Activated T-cell treated with anti-CD3 and anti-CD28 coated beads, Interleukin-2, amount 50 U/mL, for 24 hours (primary cell): ENCODE measurements at regions not wholly inside any gene's neighbourhood (a gene's known extent, or its start where the extent isn't known, plus 50 kb on each side); places are given as distances from the start of the nearest gene placed in this dataset.
"Not testable (repeated sequence)": the region's sequence is repeated elsewhere in the genome, so short reads cannot be mapped to it uniquely, and the experiment has no call there.

ENCODE experiments used
- DNase-seq: peaks from one replicate; pipeline ENCODE4 v3.0.0-alpha.2; 2020
- H3K27ac Mint-ChIP-seq: 2 replicates; pipeline ENCODE4 v1.8.0; 2020; ENCODE audit warnings: mild to moderate bottlenecking, mixed read lengths
- H3K27me3 Mint-ChIP-seq: 2 replicates; pipeline ENCODE4 v1.8.0; 2020; ENCODE audit warnings: mixed read lengths
- H3K36me3 Mint-ChIP-seq: 2 replicates; pipeline ENCODE4 v1.8.0; 2020; ENCODE audit warnings: low read depth, mixed read lengths
- H3K4me1 Mint-ChIP-seq: 2 replicates; pipeline ENCODE4 v1.8.0; 2020; ENCODE audit warnings: low read depth, mixed read lengths
- H3K4me3 Mint-ChIP-seq: 2 replicates; pipeline ENCODE4 v1.8.0; 2020; ENCODE audit warnings: mild to moderate bottlenecking, moderate library complexity, mixed read lengths
- H3K9me3 Mint-ChIP-seq: 2 replicates; pipeline ENCODE4 v1.8.0; 2020; ENCODE audit warnings: mixed read lengths

DNA sequence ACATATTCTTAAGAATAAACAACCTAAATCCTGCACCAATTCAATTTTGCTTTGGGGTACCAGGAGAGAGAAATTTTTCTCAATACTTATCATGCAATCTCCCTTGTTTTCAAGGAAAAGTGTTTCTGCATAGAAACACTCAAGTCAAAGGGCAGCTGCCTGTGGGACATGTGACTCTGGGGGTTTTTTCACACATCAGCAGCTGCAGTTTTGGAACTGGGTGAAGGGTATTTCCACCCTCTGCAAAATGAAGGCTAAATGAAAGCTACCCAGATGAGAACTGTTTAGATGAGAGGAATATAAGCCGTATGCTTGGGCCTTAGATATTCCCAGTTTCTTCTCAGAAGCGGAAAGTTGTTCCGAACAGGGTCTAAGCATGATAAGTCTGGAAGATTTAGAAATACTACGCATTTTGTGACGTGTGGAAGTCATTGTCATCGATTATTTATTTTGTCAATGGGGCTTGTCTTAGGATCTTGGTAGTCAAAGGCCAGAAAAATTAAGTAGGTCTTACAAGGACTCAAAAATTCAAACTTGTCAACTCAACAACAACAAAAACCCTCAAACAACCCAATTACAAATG, 64.3 kb upstream of the BOD1 start:
- Mint-ChIP-seq H3K9me3 (peaks cover 4% of the 10 kb centered on the region), H3K4me1 (peaks cover 2% of the 10 kb centered on the region), H3K36me3 (no peaks in the 10 kb centered on the region), H3K4me3 (no peak overlapping the region), H3K27me3 (no peaks in the 10 kb centered on the region), H3K27ac (no peak overlapping the region)
- no peak for DNase-seq

DNA sequence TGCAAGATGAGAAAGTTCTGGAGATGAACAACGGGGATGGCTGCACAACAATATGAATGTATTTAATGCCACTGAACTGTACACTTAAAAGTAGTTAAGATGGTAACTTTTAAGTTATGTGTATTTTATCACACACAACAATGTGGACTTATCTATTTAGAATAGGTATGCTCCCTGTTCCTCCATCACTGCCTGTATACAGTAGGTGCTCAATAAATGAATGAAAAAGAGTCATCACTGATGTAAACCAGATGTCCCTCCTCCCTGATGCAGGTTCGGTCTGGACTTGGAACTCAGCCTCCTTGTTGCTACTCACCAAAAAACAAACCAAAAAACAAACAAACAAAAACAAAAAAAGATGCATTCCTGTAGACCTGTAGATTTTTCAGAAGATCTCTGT, 65.9 kb upstream of the BOD1 start:
- Mint-ChIP-seq H3K4me3 (no peak overlapping the region), H3K36me3 (no peaks in the 10 kb centered on the region), H3K27ac (no peak overlapping the region)

DNA sequence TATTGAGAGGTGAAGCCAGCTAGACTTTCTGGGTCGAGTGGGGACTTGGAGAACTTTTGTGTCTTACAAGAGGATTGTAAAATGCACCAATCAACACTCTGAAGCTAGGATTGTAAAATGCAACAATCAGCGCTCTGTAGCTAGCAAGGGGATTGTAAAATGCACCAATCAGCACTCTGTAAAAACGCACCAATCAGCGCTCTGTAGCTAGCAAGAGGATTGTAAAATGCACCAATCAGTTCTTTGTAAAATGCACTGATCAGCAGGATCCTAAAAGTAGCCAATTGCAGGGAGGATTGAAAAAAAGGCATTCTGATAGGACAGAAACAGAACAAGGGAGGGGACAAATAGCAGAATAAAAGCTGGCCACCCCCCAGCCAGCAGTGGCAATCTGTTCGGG, 68.1 kb upstream of the BOD1 start:
- not testable (repeated sequence) for H3K9me3 Mint-ChIP-seq, DNase-seq, H3K36me3 Mint-ChIP-seq, H3K4me1 Mint-ChIP-seq, H3K4me3 Mint-ChIP-seq, H3K27me3 Mint-ChIP-seq, H3K27ac Mint-ChIP-seq

More for the DNA sequence above, 65.9 kb upstream of the BOD1 start:
- H3K27me3 Mint-ChIP-seq = no peaks in the 10 kb centered on the region
- DNase-seq = no peak
- peaks cover 2% of the 10 kb centered on the region for H3K4me1 Mint-ChIP-seq
- H3K9me3 Mint-ChIP-seq = no peaks in the 10 kb centered on the region

DNA sequence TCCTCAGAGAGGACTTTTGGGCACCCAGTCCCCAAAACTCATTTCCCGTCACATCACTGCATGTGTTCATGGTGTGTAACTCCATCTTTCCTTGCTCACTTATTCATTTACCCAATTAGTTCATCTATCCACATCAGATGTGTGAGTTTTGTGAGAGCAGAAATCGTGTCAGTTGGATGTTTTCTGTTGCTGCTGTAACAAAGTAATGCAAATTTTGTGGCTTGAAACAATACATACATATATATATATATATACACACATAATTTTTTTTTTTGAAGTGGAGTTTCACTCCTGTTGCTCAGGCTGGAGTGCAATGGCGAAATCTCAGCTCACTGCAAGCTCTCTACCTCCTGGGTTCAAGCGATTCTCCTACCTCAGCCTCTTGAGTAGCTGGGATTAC, 70.5 kb upstream of the BOD1 start:
- Mint-ChIP-seq H3K27me3 (no peaks in the 10 kb centered on the region), H3K9me3 (no peaks in the 10 kb centered on the region), H3K4me1 (peaks cover 5% of the 10 kb centered on the region), H3K27ac (no peak overlapping the region), H3K4me3 (no peak overlapping the region), H3K36me3 (no peaks in the 10 kb centered on the region)
- no peak for DNase-seq

GRCh38 chr5:173688703-173689102, 72.3 kb upstream of the BOD1 start:
- Mint-ChIP-seq H3K27ac (no peak overlapping the region), H3K4me3 (no peak overlapping the region), H3K27me3 (no peaks in the 10 kb centered on the region), H3K4me1 (peaks cover 4% of the 10 kb centered on the region), H3K36me3 (no peaks in the 10 kb centered on the region), H3K9me3 (no peaks in the 10 kb centered on the region)
- DNase-seq = no peak

DNA sequence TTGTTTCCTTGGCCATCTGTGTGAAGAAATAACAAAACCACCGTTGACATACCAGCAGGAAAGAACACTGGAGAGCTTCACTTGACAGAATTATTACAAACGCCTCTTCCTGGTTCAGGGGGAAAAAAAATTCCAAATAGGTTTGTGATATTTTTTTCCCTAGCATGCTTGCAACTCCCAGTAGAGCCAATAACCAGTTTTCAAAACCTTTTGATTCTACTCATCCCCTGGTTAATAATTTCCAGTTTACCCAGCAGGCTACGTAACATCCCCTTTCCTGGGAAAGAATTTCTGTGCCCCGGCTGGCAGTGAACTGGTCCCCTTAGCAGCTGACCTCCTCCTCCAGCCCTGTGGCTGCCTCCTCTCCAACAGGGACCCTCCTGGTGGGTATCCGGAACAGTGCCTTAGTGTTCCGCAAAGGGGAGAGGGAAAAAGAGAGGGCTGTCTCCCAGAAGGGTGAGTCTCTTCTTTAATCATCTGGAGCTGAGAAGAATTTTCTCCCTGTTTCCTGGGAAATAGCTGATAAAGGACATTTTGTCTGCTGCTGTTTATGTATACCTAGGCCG, 72.8 kb upstream of the BOD1 start:
- no peak overlapping the region for H3K27ac Mint-ChIP-seq
- no peak overlapping the region for H3K4me3 Mint-ChIP-seq
- no peaks in the 10 kb centered on the region for H3K9me3 Mint-ChIP-seq
- peaks cover 4% of the 10 kb centered on the region for H3K4me1 Mint-ChIP-seq
- H3K27me3 Mint-ChIP-seq = no peaks in the 10 kb centered on the region
- no peak for DNase-seq
- H3K36me3 Mint-ChIP-seq = no peaks in the 10 kb centered on the region

DNA sequence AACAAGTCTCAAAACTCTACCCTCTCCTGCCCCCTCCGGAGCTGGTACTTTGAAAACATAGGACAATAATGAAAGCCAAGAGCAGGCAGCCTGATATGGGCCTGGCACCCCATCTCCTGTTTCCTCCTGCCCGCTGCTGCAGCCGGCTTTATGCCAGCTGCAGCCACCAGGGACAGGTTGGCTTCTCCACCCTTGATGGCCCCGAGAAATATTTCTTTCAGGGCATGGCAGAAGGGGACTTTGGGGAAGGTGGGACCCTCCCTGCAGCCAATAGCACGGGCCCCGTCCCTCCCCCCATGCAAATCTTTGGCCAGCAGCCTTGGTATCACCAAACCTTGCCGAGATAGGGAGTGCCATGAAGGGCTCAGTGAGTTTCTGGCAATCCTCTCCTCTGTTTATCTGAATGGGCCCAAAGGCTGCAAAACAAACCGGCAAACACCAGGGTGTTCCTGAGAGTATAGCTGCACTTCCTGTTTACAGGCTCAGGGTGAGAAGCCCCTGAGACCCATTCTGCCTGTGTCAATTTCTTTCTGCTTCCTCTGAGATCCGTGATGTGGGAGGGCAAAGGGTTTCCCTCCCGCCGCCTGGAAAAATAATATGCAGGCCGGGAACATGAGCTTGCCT, 73.4 kb upstream of the BOD1 start:
- Mint-ChIP-seq H3K4me1 (peaks cover 4% of the 10 kb centered on the region), H3K27ac (no peak overlapping the region), H3K27me3 (no peaks in the 10 kb centered on the region), H3K4me3 (no peak overlapping the region), H3K36me3 (no peaks in the 10 kb centered on the region), H3K9me3 (no peaks in the 10 kb centered on the region)
- no peak for DNase-seq

GRCh38 chr5:173691931-173692330, 75.5 kb upstream of the BOD1 start:
- Mint-ChIP-seq H3K4me1 (peaks cover 4% of the 10 kb centered on the region), H3K4me3 (no peak overlapping the region), H3K27ac (no peak overlapping the region), H3K27me3 (no peaks in the 10 kb centered on the region), H3K9me3 (no peaks in the 10 kb centered on the region), H3K36me3 (no peaks in the 10 kb centered on the region)
- no peak for DNase-seq

GRCh38 chr5:173693670-173694069, 77.2 kb upstream of the BOD1 start:
- no peaks in the 10 kb centered on the region for H3K36me3 Mint-ChIP-seq
- peaks cover 12% of the 10 kb centered on the region for H3K4me1 Mint-ChIP-seq
- H3K27ac Mint-ChIP-seq = no peak overlapping the region
- no peaks in the 10 kb centered on the region for H3K27me3 Mint-ChIP-seq
- DNase-seq = no peak
- no peaks in the 10 kb centered on the region for H3K9me3 Mint-ChIP-seq
- no peak overlapping the region for H3K4me3 Mint-ChIP-seq

- no peaks in the 10 kb centered on the region for H3K9me3 Mint-ChIP-seq
- no peak overlapping the region for H3K27ac Mint-ChIP-seq
- H3K4me1 Mint-ChIP-seq = peaks cover 8% of the 10 kb centered on the region
- no peaks in the 10 kb centered on the region for H3K27me3 Mint-ChIP-seq
- no peak overlapping the region for H3K4me3 Mint-ChIP-seq
- DNase-seq = no peak
- no peaks in the 10 kb centered on the region for H3K36me3 Mint-ChIP-seq
These were observed 79.8 kb upstream of the BOD1 start for GRCh38 chr5:173696216-173696615.

GRCh38 chr5:173697931-173698579, 81.6 kb upstream of the BOD1 start:
- no peak overlapping the region for H3K4me3 Mint-ChIP-seq
- H3K27ac Mint-ChIP-seq = no peak overlapping the region
- peaks cover 8% of the 10 kb centered on the region for H3K4me1 Mint-ChIP-seq
- H3K36me3 Mint-ChIP-seq = no peaks in the 10 kb centered on the region
- H3K9me3 Mint-ChIP-seq = no peaks in the 10 kb centered on the region
- no peak for DNase-seq
- no peaks in the 10 kb centered on the region for H3K27me3 Mint-ChIP-seq

- no peak for DNase-seq
- H3K4me1 Mint-ChIP-seq = peaks cover 8% of the 10 kb centered on the region
- no peaks in the 10 kb centered on the region for H3K36me3 Mint-ChIP-seq
- no peaks in the 10 kb centered on the region for H3K27me3 Mint-ChIP-seq
- no peaks in the 10 kb centered on the region for H3K9me3 Mint-ChIP-seq
- H3K27ac Mint-ChIP-seq = no peak overlapping the region
- no peak overlapping the region for H3K4me3 Mint-ChIP-seq
These were observed 83.5 kb upstream of the BOD1 start for GRCh38 chr5:173699966-173700365.

DNA sequence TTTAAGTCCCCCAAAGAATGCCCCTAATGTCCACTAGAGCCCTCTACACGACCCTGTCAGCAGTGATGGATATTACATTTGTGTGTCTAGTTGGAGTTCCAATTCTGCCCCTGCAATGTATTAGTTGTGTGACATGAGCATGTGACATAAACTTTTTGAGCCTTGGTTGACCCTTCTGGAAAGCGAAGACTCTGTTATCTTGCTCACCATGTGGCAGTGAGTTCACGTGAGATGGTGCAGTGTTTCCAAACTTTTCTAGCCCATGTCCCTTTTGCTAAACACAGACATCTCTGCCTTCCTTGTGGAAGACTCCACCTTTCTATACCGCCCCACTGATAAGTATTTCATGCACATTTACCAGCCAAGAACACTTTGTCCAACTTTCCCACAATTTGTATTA, 87.0 kb upstream of the BOD1 start:
- Mint-ChIP-seq H3K27ac (no peak overlapping the region), H3K27me3 (no peaks in the 10 kb centered on the region), H3K4me3 (no peak overlapping the region), H3K36me3 (no peaks in the 10 kb centered on the region), H3K9me3 (no peaks in the 10 kb centered on the region), H3K4me1 (peaks cover under 1% of the 10 kb centered on the region)
- no peak for DNase-seq

- H3K27ac Mint-ChIP-seq = no peak overlapping the region
- no peaks in the 10 kb centered on the region for H3K36me3 Mint-ChIP-seq
- H3K4me1 Mint-ChIP-seq = no peaks in the 10 kb centered on the region
- no peak overlapping the region for H3K4me3 Mint-ChIP-seq
- H3K9me3 Mint-ChIP-seq = no peaks in the 10 kb centered on the region
- no peak for DNase-seq
- H3K27me3 Mint-ChIP-seq = no peaks in the 10 kb centered on the region
These were observed 88.4 kb upstream of the BOD1 start for GRCh38 chr5:173704615-173705511.
